GM21367 (cell line): ENCODE measurements at regions not wholly inside any gene's neighbourhood (a gene's known extent, or its start where the extent isn't known, plus 50 kb on each side); places are given as distances from the start of the nearest gene placed in this dataset.

Experiments
- ATAC-seq: cut with Tn5 transposase; IDR thresholded peaks from one replicate; pipeline ENCODE4 v1.9.1; 2021; ENCODE audit not compliant: unreplicated experiment

DNA sequence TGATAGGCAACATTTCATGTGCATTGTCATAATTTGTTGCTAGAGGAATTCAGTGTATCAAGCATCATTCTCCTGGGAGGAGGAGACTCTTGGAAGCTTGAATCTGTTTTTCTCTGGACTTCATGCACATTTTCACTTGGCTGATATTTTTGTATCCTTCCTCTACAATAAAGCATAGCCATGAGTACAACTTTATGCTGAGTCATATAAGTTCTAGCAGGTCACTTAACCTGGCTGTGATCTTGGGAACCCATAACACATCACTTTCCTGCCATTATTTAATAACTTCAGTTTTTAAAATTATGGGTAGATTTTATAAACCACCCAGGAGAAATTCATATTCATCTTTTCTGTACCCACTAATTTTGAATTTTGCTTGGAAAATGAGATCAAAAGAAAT lies 203.0 kb upstream of the CD96 start:
- no peak for ATAC-seq

DNA sequence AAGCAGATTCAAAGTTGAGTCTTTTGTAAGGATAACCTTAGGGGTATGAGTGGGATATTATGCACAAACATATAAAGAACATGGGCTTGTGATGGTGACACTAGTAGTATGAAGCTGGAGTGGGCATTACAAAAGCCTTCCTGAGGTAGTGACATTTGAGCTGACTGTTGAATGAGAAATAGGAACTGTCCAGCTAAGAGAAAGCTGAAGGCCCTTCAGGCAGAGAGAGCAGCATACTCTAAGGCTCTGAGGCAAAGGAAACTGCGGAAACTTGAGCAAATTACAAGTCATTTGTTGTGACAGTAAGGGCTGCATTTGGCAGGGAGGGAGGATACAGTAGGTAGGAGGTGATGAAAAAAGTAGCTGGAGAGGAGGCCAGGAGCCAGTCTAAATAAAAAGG lies 190.7 kb upstream of the CD96 start:
- ATAC-seq: no peak

DNA sequence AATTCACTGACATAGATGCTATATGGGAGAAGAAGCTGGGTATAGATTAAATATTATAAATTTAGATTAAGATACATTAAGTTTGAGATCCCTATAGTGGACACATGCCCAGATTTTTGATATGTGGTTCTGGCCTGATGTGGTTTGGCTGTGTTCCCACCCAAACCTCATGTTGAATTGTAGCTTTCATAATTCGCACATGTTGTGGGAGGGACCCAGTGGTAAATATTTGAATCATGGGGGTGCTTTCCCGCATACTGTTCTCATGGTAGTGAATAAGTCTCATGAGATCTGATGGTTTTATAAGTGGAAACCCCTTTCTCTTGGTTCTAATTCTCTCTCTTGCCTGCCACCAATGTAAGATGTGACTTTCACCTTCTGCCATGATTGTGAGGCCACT lies 189.4 kb upstream of the CD96 start:
- ATAC-seq: no peak

DNA sequence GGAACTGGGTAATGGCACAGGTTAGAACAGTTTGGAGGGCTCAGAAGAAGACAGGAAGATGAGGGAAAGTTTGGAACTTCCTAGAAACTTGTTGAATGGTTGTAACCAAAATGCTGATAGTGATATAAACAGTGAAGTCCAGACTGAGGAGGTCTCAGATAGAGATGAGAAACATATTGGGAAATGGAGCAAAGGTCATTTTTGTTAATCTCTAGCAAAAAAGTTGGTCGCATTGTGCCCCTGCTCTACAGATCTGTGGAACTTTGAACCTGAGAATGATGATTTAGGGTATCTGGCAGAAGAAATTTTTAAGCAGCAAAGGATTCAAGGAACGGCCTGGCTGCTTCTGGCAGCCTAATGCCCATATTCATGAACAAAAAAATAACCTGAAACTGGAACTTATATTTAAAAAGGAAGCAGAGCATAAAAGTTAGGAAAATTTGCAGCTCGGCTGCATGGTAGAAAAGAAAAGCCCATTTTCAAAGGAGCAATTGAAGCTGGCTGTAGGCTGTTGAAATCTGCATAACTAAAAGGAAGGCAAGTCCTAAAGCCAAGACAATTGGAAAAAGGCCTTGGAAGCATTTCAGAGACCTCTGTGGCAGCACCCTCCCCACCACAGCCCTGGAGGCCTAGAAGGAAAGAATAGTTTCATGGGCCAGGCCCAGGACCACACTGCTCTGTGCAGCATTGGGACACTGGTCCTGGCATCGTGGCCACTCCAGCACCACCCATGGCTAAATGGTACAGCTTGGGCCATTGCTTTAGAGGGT lies 182.6 kb upstream of the CD96 start:
- ATAC-seq: no peak

DNA sequence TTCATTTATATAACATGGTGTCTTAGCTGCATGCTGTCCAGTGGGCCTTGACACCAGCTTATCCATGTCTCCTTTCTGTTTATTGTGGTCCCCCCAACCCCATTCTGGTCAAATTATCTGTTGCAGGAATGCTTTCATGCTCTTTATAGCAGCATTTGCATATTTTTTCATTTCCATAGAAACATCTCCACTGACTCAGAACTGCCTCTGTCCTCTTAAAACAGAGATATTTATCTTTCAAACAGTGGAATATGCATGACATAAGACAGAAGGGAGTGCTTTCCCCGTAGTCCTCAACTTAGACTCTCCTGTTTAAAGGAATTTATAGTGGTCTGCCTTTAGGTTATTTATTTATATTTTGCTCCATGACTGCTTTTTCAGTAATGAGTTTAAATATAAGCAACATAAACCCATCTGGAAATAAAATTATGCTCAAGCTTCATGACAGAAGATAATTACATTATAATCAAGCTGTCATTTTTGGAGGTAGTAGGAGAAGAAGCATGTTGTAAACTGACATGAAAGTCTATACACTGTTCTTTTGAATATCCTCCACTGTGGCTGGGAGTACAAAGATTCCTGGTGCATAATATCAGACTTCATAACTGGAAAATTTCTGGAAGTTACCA lies 179.5 kb upstream of the CD96 start:
- ATAC-seq: no peak

DNA sequence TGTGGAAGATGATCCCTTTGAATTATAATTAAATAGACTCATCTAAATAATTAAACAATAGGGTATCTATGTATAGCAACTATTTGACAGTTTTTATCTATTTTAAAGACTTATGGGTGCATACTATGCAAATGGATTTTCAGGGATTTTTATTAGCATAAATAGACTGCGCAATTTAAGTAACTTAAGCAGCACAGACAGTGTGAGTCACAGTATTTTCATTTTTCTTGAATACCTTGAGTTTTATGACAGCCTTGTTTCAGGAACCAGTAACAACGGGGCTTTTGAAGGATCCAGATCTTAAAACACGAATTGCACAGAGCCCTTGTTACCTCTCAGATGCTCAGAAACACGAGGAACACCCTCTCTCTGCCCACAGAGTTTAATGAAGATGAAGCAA lies 175.5 kb upstream of the CD96 start:
- ATAC-seq: no peak

DNA sequence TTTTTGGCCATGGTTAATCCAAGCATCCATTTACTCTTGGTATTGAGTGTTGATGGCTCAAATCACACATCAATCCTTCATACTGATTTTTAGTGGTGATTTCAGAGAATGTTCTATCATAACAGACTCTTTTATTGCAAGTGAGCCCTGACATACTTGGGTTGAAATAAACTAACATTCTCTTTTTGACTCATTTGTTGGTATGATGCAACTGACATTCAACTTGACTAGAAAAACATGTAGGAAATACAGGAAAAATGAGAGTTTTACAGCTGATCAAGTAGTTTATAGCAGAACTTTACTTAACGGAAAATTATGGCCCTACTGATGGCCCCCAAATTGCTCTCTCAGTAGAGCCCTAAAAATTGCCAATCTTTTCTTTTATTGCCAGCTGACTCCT lies 173.9 kb upstream of the CD96 start:
- no peak for ATAC-seq

DNA sequence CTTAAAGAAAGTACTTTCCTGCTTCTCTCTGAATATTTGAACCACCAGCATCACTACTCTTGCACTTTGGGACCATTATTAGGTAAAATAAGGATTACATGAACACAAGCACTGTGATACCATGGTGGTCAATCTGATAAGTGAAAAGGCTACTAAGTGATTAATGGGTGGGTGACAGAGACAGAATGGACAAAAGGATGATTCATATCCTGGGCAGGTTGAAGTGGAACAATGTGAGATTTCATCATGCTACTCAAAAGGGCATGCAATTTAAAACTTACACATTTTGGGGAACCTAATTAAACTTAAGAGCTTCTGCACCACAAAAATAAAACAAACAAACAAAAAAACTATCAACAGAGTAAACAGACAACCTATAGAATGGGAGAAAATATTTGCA lies 172.0 kb upstream of the CD96 start:
- no peak for ATAC-seq

DNA sequence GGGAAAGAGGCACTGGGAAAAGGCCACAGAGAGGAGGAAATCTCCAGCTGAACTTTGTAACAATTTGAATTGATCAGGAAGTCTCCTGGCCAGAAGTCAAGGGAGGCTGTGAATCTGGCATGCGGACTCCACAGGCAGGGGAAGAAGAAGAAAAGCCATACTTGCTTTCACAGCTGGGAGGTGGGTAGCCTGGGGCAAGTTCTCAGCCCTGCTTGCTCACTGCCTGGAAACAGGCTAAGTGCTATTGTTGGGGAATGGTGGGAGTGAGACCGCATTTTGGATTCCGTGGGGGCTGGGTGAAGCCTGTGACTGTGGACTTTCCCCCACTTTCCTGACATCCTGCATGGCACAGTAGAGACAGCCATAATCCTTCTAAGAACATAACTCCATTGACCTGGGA lies 168.8 kb upstream of the CD96 start:
- ATAC-seq: no peak

DNA sequence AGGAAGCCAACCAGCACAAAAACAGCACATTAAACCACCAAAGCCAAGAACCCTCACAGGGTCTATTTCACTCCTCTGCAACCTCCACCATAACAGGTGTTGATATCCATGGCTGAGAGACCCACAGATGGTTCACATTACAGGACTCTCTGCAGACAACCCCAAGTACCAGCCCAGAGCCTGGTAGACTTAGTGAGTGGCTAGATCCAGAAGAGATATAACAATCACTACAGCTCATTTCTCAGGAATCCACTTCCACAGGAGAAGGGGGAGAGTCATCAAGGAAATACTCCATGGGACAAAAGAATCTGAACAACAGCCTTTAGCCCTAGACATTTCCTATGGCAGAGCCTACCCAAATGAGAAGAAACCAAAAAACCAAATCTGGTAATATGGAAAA lies 168.1 kb upstream of the CD96 start:
- ATAC-seq: no peak

DNA sequence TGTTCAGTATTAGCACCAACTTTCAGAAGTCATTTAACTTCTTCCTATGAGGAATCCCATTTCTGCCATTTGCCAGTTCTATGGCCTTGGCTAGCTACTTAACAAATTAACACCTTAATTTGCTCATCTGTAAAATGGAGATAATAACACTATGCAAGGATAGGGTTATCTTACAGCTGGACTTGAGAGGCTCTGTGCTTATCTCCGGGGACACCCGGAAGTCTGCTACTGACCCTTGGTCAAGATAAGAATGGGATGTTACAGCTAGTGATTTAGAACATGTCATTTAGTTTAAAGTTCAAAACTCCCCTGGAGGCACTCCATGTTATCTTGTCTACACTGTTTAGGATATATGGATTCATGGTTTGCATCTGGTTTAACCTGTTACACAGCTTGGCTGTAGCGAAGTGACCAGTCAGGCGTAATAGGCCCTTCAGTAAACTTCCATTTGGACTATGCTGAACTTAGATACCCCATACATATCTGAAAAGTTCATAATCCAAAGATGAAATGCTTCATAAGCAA lies 156.0 kb upstream of the CD96 start:
- no peak for ATAC-seq

DNA sequence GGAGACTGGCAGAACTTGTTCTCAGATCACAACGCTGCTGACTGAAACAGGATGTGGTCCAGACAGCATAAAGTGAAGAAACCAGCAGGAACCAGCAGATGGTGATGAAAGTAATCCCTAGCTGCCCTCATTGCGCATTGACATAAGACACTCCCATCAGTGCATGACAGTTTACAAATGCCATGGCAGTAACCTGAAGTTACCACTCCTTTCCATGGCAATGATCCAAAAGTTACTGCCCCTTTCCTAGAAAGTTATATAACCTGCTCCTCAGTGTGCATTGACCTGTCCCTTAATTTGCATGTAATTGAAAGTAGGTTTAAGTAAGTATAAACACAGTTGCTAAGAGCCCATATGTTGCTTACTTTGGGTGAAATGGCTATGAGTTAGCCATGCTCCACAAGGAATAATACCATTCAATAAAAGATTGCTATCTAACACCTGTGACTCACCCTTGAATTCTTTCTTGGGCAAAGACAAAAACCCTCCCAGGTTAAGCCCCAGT lies 149.1 kb upstream of the CD96 start:
- no peak for ATAC-seq

DNA sequence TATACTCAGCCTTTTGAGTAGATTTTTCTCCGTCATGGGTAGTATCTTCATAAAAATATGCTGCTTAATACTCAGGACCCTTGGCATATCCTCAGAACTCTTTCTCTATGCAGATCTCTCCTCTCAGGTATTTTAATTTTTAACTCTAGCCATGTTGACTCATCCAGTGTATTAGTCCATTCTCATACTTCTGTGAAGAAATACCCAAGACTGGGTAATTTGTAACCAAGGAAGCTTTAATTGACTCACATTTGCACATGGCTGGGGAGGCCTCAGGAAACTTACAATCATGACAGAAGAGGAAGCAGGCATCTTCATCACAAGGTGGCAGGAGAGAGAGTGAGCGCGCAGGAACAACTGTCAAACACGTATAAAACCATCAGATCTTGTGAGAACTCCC lies 129.3 kb upstream of the CD96 start:
- no peak for ATAC-seq

DNA sequence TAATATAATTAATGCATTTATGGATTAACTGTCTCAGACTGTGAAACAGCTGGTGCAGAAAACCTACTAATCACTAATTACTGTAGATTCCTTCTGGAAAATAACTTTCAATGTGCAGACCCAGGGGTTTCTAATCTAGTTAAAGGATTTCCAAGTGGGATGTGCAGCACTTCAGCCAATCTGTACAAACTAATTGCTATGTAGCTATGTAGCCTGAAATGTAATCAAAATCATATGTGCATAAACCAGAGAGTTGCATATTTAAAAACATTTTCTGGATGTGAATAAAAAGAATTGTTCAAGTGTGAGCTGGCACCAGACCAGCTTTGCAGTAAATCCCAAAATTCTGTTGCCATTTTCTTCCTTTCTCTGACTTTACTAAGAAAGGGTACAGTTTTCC lies 127.5 kb upstream of the CD96 start:
- no peak for ATAC-seq

DNA sequence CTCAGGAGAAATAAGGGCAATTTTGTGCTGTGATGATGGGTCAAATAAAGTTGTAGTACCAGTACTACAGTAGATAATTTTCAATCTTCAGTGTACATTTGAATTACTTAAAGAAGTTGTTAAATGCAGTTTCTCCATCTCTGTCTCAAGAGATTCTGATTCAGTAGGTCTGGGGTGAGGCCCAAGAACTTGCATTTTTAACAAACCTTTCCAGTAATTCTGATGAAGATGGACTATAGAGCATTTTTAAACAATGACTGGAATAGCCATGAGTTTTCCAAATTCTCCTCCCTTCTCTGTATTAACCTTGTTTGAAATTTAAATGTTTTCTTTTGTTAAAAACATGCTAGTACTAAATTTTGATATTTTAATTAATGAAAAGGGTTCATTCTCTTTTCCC lies 127.0 kb upstream of the CD96 start:
- ATAC-seq: no peak

DNA sequence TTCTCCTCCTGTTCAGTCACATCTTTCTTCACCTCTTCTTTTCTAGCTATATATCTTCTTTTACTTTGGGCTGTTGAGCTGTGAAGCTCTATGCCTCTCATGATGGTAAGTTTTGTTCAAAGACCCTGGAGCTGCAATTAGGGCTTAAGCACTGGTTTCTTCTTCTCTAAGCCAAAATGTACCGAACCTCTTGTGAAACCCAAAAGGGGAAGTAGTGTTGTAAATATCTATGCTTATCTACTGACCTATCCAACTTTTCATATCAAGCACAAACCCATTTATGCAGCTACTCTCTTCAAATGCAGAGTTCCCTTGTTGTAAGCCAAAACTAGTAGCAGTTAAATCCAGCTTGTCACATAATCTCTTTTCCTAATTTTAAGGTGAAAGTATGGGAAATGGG lies 123.6 kb upstream of the CD96 start:
- ATAC-seq: no peak

DNA sequence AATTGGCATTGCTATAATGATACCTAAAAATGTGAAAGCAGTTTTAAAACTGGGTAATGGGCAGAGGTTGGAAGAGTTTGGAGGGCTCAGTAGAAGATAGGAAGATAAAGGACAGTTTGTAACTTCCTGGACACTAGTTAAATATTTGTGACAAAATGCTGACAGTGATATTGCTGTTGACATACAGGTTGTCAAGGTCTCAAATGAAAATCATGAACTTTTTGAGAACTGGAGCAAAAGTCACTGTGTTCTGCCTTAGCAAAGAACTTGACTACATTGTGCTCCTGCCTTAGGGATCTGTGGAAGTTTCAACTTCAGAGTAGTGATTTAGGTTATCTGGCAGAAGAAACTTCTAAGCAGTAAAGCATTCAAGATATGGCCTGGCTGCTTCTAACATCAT lies 113.7 kb upstream of the CD96 start:
- ATAC-seq: no peak

DNA sequence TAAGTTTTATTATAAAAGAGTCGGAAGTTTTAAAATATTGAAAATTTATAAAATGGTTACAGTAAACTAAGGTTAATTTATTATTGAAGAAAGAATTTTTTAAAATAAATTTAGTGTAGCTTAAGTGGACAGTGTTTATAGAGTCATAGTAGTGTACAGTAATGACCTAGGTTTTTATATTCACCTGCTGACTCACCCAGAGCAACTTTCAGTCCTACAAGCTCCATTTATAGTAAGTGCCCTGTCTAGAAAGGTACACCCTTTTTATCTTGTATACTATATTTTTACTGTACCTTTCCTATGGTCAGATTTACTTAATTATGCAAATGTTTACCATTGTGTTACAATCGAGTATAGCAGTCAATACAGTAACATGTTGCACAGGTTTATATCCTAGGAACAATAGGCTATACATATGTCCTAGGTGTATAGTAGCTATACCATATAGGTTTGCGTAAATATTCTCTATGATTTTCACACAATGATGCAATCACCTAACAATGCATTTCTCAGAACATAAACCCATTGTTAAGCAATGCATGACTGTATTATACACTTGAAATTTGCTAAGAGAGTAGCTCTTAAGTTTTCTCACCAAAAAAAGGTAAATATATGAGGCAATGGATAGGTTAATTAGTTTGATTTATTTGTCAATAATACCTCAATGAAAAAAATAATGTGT lies 106.9 kb upstream of the CD96 start:
- no peak for ATAC-seq

DNA sequence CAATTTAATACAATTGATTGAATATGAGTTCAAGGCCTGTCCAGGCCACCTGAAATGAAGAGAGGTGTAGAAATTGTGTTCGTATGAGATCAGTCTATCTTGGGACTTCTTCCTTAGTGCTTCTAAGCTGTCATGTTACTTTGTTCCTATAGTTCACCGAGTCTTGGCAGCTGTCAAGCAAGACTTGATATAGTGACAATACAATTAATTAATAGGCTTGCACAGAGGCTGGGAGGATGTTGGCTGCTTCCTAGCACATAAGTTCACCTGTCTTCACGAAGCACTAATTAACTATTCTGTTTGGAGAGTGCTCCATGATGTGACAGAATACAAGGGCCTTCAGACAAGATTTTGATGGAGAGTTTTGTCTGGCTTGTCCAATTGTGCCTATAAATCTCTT lies 103.7 kb upstream of the CD96 start:
- no peak for ATAC-seq

DNA sequence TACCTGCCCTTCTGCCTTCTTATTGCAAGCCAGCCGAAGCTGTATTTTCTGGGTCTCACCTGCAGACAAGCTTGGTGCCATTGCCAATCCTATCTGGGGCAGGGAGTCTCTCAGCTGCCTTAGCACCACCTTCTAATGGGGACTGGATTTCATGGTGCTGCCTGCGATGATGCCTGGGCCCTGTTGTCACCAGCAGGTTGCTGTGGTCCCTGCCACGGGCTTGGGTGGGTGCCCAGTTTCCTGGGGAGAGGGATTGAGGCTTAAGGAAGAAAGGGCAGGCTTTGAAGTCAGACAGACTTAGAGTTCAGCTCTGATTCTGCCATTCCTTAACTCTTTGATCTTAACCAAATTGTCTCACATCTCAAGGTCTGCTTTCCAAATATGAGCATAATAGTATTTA lies 87.4 kb upstream of the CD96 start:
- no peak for ATAC-seq

DNA sequence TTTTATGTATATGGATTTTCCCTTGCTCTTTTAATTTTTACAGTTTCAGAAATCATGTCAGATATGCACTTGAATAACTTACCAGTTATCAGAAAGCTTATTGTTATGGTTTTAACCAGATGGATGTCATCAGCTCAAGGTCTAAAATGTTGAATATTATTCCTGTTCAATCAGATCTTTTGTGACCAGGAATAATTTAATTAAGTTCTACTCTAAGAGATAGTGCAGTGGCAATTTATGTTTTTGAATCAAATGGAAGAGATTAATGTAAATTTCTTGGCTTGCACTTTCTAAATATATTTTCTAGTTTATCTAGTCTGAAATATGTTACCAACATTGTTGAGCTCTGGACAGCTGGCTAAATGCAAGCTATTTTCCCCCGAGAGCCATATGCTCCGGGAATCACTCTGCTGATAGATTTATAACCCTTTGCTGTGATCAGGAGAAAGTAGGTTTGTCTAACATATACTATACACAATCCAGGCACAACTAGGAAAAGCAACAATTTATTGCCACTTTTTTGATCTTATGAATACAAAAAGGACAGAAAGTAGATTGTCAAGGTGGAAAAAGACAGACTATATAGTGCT lies 76.8 kb upstream of the CD96 start:
- ATAC-seq: no peak

DNA sequence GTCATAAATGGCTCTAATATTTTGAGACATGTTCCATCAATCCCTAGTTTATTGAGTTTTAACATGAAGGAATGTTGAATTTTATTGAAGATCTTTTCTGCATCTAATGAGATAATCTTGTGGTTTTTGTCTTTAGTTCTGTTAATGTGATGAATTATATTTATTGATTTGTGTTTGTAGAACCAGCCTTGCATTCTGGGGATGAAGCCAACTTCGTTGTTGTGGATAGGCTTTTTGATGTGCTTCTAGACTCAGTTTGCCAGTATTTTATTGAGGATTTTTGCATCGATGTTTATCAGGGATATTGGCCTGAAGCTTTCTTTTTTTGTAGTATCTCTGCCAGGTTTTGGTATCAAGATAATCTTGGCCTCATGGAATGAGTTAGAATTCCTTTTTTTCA lies 72.0 kb upstream of the CD96 start:
- ATAC-seq: no peak
